Upper lobe of left lung (tissue), 4 donors: ENCODE measurements at regions not wholly inside any gene's neighbourhood (a gene's known extent, or its start where the extent isn't known, plus 50 kb on each side); places are given as distances from the start of the nearest gene placed in this dataset.

Experiments used
- EP300 ChIP-seq, 4 donors: sonication (generic); formaldehyde crosslinking; IDR thresholded peaks; one replicate each; pipeline ENCODE4 v1.5.1; 2017; ENCODE audit warnings: antibody characterized with exemption in 4 of 4, control low read depth in 2 of 4
- POLR2A ChIP-seq, 4 donors: fragments of 450-650 bp; IDR thresholded peaks; one replicate each; pipeline ENCODE4 v1.5.1; 2016 to 2017; ENCODE audit warnings: antibody characterized with exemption in 4 of 4, mild to moderate bottlenecking in 2 of 4
- POLR2AphosphoS5 ChIP-seq, 2 donors: sonication (generic); formaldehyde crosslinking; IDR thresholded peaks; one replicate each; pipeline ENCODE4 v1.5.1; 2017; ENCODE audit warnings: antibody characterized with exemption in 2 of 2
- TF ChIP-seq, protein P1 (sequence below), 6 experiments: fragments of 450-650 bp in 4 of 6; fragments of 200-600 bp in 2 of 6; sonication (generic) in 2 of 6; IDR thresholded peaks; one replicate each; pipeline ENCODE4 v1.5.1; 2016 to 2019; ENCODE audit warnings: antibody characterized with exemption in 6 of 6

DNA sequence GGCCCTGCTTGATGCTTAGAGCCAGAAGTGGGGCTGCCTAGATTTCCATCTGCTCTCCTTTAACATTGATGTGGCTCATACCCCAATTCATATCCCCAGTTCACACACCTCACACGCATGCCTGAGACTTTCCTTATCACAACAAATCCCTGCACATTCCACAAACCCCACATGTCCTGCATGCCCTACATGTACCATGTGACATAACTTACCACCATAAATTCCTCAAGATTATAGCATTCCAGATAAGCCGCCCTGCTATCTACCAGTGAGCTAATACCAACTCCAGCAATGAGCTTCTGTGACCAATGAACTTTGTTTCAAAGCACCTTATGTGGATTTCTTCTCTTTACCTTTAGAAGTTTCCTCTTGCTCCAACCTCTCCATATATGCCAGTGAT, 104.7 kb upstream of the RAB11FIP2 start:
- TF ChIP-seq, protein P1, sequence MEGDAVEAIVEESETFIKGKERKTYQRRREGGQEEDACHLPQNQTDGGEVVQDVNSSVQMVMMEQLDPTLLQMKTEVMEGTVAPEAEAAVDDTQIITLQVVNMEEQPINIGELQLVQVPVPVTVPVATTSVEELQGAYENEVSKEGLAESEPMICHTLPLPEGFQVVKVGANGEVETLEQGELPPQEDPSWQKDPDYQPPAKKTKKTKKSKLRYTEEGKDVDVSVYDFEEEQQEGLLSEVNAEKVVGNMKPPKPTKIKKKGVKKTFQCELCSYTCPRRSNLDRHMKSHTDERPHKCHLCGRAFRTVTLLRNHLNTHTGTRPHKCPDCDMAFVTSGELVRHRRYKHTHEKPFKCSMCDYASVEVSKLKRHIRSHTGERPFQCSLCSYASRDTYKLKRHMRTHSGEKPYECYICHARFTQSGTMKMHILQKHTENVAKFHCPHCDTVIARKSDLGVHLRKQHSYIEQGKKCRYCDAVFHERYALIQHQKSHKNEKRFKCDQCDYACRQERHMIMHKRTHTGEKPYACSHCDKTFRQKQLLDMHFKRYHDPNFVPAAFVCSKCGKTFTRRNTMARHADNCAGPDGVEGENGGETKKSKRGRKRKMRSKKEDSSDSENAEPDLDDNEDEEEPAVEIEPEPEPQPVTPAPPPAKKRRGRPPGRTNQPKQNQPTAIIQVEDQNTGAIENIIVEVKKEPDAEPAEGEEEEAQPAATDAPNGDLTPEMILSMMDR (IDR thresholded peaks at IDR 0.05), result no peak
- no peak for TF ChIP-seq POLR2A (IDR thresholded peaks at IDR 0.05)
- TF ChIP-seq EP300 (IDR thresholded peaks at IDR 0.05), result no peak
- TF ChIP-seq POLR2AphosphoS5 (IDR thresholded peaks at IDR 0.05), result no peak
